ENCODE measurements at regions not wholly inside any gene's neighbourhood (a gene's known extent, or its start where the extent isn't known, plus 50 kb on each side); places are given as distances from the start of the nearest gene placed in this dataset.

DNA sequence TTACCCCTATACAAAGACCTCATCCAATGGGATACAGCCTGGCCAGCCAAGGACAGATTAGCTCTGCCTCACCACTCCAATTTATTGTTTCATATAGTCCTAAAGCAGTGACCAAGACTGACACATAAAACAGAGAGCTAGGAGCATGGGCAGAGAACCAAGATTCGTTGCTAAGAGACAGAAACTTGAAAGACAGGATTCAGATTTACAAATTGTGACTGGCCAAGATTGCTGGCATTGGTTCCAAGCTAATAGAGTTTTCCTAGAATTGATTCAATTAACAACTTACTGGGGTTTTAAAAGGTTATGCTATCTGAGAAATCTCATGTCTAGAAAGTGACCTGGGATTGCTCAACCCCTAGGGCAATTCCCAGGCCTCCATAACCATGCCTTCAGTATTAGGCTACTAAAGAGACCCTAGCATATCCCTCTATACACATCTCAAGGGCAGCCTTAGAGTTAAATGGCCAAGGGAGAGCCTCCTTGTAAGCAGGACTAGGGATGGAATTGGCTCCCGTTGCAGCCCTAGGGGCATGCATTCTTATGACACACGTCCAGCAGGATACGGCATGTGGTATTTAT is 75.6 kb downstream of the ICOS start:
- DNase-seq: peak; percentile 25

DNA sequence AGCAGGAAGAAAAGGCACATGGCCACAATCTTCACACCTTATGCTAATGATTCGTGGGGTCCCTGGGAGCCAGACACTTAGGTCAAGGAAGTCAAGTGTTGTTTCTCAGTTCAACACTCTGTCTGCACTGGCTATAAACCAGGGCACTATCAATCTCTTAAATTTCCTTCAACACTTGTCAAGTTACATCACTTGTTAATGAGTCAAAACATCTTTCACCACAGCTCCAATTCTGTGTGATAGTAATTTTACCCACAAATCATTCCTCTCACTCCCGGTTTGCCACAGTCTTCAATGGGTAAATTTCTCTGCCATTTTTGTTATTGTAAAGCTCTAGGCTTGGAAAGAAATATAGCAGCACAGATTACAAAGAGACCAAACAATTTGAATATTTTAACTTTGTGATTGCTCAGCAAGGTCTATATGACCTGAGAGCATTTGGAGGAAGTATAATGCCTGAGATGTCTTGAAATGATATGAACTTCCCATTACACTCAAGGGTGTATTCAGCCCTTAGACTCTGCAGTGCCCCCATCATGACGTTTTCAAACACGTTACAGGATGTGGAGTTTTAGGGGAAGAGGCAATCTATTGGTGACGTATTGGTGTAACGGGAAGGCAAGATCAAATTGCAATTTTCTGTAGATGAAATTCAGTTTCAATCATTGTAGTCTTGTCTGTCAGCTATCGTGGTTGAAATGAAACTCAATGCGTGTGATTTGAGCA is 78.7 kb downstream of the ICOS start:
- no peak for DNase-seq

DNA sequence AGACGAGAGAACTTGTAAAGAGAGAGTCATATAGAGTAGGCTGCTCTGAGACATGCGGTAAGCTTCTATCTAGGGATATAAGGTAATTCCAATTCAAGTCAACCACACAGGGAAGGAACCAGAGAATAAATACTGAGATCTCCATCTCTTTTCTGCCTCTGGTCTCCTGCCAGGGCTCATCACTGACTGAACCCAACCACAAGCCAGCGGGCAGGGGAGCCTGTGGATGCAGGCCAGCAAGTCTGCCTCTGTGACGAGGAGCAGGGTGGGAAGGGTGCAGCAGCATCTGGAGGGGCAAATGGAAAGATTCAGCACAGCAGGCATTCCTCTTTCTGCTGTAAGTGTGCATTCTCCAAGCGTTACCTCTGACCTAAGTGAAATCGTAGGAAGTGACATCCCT is 82.2 kb downstream of the ICOS start:
- no peak for DNase-seq

DNA sequence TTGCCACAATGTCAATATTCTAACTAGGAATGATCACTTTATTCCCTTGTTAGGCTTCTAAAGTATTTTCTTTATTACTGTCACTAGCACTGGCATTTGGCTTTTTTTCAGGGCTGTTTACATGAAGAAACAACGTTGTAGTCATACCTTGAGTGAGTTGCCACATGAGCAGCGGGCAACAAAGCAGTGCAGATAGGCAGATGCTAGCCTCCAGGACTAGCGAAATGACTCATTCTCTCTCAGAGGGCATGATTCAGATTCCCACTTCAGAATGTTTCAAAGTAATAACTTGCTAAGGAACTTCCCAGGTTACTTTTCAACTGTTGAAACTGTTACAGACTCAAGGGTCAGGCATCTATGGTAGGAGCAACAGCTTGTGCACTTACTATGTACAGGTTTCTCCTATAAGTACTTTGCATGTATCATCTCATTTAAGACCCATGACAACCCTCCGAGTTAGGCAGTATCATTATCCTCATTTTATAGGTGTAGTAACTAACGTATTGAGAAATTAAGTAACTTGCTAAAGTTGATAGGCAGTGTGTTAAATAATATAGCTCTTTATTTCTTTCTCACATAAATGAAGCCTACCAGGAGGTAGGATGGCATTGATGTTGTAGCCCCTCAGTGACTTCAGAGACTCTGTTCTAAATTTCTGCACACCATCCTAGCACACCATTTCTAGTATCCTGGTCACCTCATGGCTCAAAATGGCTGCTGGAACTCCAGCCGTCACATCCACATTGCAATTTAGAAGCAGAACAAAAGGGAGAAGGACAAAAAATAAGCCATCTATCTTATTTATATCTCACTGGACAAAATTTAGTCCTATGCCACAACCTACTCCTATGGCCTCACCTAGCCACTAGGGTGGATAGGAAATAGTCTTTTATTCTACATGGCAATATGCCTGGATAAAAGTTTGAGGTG is 83.3 kb downstream of the ICOS start:
- DNase-seq: no peak

DNA sequence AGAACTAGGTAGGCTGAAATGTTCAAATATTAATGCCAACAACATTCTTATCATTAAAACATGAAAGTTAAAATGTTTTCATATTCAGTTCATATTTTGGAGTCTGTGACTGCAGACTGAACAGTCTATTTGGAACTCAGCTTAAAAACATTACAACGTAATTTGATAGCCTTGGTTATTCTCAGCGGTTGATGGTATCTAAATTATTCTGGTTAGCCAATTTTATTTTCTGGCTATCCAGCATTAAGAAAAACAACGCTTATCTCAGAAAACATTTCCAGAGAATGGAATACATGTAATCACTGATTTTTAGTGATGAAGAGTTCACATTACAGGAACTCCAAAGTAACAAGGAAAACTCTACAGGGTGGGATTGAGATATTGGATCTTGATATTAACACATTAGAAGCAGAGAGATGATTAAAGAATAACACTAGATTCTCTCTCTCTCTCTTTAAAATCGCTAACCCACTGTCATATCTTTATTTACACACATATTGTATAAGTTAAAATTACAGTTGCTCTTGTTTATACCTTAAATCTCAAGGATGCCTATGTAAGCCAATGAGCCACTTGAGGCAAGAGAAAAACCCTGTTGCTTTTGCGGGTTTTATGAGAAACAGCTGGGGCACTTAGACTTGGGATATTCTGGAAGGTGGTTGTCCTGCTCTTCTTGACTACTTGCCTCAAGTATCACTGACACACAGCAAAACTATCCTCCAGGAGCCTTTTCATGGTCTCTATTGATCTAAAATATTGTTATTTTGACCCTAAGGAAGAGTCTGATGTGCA is 84.9 kb downstream of the ICOS start:
- DNase-seq: no peak

DNA sequence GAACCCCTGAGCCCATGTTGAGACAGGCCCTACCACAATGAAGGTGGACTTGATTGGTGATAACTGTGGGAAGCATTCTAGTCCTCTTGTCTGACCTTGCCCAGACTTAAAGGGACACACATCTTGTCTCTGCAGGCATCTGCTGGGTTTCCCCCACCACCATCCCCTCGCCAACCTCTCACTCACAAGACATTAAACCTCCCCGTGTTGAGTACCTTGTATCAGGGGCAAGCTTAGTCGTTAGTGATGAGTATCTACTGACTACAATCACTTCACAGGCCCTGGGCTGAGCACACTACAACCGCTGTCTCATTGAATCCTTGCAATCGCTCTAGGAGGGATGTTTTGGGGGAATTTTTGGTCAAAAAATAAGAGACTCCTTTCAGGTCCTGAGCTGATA is 86.0 kb downstream of the ICOS start:
- DNase-seq: no peak

DNA sequence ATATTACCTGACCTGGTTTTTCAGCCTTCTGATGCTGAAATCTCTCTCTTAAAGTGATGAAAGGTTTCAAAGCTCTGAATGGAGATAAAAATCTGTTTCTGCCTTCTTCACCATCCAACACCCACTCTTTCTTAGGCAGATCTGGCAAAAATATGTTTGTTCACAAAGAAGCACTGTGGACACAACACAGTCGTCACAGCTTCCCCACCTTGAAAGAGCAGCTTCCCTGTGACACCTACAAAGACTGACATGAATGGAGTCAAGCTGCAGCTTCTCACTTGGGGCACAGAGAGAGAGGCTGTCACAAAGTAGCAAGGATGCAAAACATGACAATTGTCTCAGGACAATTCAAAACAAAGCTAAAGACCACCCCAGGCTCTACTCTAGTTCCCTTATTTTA is 86.5 kb downstream of the ICOS start:
- no peak for DNase-seq

DNA sequence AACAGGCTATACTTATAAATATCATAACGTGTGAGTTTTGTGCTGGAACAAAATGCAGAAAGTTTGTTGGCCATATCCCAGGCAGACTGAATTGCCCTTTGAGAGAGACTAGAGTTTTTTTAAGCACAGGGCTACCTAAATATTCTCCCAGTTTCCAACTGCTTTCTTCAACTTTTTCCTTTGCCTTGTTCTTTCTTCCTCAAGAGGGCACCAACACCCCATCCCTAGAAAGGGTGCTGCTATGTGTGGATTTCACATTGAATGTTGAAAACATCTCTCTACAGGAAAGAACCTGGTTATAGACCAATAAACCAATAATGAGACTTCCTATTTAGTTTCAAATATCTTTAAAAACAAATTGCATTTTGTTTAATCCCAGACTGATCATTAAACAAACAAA is 87.9 kb downstream of the ICOS start:
- peak; percentile 57 for DNase-seq

DNA sequence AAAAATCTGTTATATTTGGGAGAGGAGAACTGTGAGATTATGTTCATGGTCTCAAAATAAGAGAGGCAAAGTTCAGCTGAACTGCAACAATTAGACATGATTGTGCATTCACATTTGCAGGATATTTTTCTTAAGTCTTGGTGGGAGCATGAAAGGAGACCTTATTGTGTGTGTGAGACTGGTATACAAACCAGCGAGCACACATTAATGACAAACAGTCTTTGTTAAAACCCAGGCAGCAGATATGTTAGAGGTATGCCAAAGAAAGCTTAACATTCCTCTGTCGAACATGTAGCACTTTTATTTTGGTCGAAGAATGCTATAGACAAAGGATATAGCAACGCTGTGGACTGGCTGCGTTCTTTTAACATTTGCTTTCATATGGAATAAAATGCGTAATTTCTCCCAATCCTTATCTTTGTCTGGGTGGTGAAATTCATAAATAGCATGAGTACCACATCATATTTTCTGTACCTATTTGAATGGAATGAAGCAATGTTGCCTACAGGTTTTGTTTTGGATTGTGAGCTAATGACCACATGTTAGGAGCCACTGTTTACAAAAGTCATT is 88.4 kb downstream of the ICOS start:
- no peak for DNase-seq

DNA sequence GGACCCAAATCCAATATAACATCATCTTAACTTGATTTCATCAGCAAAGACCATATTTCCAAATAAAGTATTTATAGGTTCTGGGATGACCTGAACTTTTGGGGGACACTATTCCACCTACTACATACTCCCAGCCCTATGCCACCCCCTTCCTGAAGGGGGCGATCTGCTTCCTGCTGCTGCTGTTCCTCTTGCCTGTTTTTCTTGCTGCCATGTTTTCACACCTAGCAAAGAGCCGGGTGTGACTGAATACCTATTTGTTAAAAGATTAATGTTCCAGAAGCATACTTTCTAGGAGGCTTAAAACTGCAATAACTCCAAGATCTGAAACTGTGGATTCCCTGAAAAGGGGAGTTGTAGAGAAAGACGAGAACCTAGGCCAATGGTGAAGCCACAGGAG is 89.7 kb downstream of the ICOS start:
- no peak for DNase-seq

DNA sequence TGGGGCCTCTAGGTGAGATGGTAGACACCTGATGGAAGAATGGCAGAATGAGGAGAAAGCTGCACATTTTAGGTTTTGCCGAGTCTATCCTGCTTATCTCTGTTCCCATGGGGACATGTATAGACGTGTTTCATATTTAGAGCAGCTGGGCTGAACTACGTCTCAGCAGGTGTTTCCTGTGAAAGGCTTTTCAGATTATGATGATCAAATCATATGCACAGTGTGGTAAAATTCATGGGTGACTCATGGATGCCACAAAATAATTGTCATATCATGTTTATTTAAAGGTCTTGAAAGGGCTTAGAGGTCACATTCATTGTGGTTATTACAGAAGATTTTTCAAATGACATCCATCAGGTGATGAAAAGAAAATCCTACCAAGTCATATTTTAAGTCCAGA is 90.5 kb downstream of the ICOS start:
- no peak for DNase-seq

DNA sequence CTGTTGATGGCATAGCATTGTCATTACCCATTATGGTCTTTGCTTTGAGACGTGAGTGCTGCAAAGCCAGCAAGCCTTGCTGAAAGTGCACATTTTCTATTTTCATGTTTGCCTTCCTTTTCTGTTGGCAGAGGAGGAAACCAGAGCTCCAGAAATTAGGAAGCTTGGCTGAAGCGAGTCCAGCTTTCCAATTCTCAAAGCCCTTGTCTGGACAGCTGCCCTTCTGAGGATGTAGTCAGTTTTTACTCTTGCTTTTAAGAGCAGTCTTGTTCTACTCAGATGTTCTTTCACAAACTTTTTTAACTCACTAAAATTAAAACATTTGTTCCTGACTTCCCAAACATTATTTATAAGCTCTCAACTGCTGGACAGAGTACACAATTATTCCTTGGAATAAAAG is 93.8 kb downstream of the ICOS start:
- no peak for DNase-seq

DNA sequence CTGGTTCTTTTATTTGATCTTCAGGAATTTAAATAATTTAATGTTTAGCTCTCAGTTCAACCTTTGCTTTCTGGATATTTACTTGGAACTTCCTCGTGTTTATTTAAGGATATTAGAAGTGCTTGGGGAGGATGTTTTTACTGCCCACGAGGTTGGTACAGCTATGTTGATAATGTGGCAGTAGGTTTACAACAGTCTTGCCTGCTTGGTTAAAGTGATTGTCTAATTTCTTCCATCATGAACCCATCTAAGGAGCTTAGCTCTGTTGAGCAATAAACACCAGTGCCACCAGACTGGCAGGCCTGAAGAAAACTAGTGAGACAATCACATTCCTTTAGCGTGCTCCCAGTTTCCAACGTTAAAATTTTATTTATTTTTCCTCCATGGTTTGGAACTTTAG is 94.5 kb downstream of the ICOS start:
- DNase-seq: no peak

DNA sequence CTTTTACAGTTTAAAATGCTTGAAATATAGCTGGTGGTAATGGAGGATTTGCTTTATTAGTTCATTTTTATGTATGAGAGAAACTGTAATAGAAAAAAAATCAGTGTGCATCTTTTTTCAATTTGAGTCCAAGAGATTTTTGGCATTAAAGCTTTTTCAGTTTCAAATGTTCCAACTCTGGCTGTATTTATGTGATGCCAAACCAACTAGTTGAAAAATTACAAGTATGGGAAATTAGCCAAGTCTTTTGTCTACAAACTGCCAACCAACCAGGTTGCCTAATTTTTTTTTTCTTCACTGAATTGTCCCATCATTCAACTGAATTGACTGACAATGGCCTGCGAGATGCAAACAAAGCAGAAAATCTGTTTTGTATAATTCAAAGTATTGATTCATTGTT is 95.7 kb downstream of the ICOS start:
- no peak for DNase-seq

DNA sequence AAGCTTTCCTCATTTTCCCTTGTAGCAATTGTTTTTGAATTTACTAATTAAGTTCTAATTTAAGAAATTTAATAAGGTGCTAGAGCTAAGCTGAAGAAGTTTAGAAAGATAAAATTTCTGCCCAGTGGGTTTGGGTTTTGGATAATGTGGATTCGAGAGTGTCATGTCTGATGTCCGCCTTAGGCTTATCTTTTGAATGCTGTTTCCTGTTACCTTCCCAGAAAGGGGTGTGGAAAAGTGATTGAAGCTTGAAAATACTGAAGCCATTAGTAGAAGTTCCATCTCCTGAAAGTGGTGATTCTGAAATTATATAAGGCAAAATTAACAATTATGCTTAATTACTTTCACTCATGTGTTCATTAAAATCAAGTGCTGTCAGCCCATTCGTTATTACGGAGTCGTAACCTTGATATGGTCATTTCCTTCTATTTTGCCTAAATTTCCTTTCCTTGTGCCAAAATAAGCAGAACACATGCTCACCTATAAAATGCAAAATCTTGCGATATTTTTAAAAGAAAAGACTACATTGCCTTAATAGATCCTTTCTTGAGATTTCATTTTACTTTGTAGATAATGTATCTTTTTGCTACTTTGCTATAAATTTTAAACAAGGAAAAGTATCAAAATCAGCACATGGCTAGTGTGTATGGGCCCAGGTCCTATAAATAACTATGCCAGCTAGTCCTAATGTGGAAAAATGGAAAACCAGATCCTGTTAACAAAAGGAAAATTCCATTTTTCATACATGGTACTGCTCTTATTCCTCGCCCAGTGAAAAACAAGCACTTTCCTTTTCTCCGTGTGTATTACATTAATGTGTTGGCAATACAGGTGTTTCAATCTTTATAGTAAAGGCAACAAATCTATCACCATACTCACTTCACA is 97.3 kb downstream of the ICOS start:
- DNase-seq: no peak

DNA sequence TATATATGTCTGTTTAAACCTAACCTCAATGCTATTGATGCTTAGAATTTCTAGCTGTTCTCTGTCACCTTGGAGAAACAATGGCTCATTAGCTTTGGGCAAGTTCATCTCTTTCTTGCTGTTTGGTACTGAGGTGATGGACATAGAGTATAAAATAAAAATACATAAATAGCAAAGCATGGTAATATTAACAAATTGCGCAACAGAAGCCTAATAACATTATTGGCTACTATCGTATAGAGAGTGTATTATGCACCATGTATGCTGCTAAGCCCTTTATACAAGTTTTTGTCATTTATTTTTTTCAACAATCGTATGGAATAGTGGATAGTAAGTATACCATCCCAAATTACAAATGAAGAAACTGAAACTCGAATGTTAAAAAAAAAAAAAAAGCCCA is 100.1 kb downstream of the ICOS start:
- DNase-seq: no peak

DNA sequence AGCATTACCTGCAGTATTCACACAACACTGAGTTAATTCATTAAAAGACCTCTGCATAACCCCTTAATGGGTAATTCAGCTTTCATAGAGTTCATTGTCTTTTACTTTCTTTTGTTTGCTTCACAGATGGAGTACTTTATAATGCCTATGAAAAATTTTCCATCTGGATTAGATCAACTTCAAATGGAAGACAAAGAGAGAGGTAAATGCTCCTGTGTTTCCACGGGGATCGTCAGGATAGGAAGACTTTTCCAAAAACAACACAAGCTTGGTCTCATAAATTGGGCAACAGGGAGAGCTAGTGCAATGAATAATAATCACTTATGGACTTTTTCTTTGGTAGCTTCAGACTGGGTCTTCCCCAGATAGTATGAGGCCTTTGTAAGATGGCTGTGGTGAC is 100.7 kb downstream of the ICOS start:
- no peak for DNase-seq

DNA sequence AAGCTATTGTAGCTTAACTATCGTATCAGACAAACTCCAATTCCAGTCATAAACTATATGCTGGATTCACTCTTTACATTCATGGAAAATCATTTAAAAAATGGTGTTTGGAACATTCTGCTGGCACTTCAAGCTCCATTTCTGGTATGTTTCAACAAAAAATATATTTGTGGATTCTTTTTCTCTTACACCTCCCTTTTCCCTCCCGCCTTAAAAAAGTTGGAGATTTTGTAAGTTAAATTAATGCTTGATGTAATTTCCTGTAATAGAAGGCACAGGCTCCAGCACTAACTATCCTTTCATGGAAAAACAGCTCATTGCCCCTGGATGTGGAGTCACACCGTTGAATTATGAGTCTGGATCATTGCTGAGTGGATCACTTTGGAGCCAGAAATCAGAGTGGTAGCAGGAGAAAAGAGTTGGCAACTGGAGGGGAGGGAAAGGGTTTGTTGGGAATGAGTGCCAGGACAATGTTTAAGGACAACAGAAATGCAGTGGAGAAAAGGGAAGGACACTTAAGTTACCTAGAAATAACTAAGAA is 102.8 kb downstream of the ICOS start:
- no peak for DNase-seq

DNA sequence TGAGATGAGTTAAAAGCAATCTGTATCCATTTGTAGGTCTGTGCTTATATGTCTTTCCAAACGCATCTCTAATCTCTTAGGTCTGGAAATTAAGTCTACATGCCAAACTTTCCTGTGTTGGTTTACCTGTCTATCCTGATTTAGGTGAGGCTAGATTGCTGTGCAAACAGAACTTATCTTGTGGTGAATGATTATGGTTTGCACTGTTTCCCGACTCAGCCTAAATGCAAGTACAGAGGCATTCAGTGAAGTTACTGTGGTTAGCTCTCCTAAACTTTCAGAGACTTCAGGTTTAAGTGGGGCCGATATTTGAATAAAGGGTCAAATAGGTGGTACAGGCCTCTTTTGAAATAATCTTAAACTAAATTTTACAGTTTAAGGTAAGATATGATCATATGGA is 103.5 kb downstream of the ICOS start:
- no peak for DNase-seq

DNA sequence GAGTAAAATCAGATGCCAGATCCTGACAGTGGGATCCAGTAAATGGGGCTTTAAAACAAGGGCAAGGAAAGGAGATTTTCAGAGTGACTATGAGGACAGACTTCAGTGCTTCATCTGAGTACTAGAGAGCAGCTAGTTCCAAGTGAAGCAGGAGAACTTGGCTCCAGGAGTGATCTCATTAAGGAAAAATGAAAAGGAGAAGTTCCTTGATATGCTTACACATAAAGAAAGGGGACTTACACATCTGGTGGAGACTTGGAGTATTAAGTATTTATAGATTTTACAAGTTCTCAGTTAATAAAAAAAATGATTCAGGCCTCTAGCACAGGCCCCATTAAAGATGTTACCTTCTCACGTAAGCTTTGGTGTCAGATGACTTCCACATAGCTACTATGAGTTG is 105.8 kb downstream of the ICOS start:
- no peak for DNase-seq

DNA sequence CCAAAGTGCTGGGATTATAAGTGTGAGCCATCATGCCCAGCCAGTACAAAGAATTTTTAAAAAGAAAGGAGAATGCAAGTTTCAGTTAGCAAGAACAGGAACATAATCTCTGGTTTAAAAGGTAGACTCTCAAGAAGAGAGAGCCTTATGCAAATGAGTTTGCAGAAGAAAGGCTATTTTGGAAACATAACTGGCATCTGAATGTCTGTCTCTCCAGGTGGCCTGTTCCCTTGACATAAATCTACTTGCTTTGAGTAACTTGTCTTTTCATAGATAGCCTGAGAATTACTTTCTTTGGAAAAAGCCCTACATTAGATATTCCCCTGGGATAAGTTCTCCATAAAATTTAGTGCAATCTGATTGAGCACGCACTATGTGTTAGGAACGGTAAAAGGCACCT is 109.6 kb downstream of the ICOS start:
- no peak for DNase-seq

Measured in left kidney (tissue), 1 donor.